ENCODE measurements at regions not wholly inside any gene's neighbourhood (a gene's known extent, or its start where the extent isn't known, plus 50 kb on each side); places are given as distances from the start of the nearest gene placed in this dataset.

DNA sequence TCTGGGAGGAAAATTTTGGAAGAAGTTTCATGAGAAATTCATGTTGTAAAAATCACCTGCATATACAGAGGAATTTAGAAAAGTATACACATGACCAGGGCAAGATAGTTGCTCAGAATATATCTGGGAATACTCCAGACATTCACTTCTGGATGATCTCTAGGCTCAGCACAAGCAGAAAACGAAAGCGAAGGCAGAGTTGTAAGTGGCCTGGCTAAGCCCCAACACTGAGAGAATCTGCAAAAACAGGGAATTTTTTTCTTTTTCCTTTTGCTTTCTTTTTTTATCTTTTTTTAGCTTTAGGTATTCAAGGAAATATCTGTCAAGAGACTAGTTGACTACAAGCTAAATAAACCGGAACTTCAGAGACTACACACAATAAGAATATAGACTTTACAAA, 207.2 kb downstream of the FGF13 start:
- ChIA-PET POLR2A (no interaction called here), CTCF (no interaction called here)
- Histone ChIP-seq H3K4me1 (ENCODE audit: control insufficient read depth, insufficient read depth, low read length) (no peaks in the 10 kb centered on the region), H3K36me3 (ENCODE audit: control insufficient read depth in 2 of 2, insufficient read depth in 1 of 2, low read length in 2 of 2) (no peaks in the 10 kb centered on the region), H3K9me3 (ENCODE audit: control insufficient read depth, insufficient read depth, low read depth, low read length) (peaks cover 3% of the 10 kb centered on the region), H3K27ac (ENCODE audit: extremely low read depth, low read depth, low read length) (no peak overlapping the region), H3K4me3 (ENCODE audit: low read depth, low read length) (no peak overlapping the region)
- TF ChIP-seq ZNF169 (tag by site-specific recombination; IDR thresholded peaks at IDR 0.05) (no peak), ZNF585B (tag by site-specific recombination; IDR thresholded peaks at IDR 0.05) (no peak), ZNF10 (tag by site-specific recombination; IDR thresholded peaks at IDR 0.05) (no peak)

DNA sequence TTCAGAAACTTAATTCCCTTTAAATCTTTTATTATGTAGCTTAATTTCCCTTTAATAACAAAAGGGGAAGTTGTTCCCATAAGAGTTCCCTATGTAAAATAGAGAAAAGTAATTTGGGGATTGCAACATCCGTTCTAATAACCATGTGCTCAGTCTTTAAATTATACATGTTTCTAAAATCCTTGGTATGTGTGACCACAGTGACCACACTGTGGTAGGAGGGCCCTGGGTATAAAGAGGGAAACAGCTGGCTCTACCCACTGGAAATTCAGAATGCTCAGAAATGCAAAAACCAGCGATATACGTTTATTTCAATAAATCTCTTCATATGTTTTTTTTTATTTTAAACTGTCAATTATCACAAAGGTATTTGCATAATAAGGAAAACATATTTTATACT, 219.1 kb downstream of the FGF13 start:
- ChIA-PET CTCF (no interaction called here), POLR2A (no interaction called here)
- no peaks in the 10 kb centered on the region for H3K4me1 ChIP-seq (ENCODE audit: control insufficient read depth, insufficient read depth, low read length)
- TF ChIP-seq GLIS1 (tag by site-specific recombination; IDR thresholded peaks at IDR 0.05) (no peak), ZBTB8A (tag by site-specific recombination; IDR thresholded peaks at IDR 0.05) (no peak), KLF9 (tag by site-specific recombination; IDR thresholded peaks at IDR 0.05; ENCODE audit: low read depth) (no peak), SP2 (tag by site-specific recombination; IDR thresholded peaks at IDR 0.05) (no peak), ZNF23 (tag by site-specific recombination; IDR thresholded peaks at IDR 0.05; ENCODE audit: borderline replicate concordance) (no peak), ZNF223 (tag by site-specific recombination; IDR thresholded peaks at IDR 0.05) (no peak), GFI1B (tag by site-specific recombination; IDR thresholded peaks at IDR 0.05) (no peak), ZBTB17 (tag by site-specific recombination; IDR thresholded peaks at IDR 0.05) (no peak)
- TF ChIP-seq, protein P1, sequence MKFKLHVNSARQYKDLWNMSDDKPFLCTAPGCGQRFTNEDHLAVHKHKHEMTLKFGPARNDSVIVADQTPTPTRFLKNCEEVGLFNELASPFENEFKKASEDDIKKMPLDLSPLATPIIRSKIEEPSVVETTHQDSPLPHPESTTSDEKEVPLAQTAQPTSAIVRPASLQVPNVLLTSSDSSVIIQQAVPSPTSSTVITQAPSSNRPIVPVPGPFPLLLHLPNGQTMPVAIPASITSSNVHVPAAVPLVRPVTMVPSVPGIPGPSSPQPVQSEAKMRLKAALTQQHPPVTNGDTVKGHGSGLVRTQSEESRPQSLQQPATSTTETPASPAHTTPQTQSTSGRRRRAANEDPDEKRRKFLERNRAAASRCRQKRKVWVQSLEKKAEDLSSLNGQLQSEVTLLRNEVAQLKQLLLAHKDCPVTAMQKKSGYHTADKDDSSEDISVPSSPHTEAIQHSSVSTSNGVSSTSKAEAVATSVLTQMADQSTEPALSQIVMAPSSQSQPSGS (tag by site-specific recombination; IDR thresholded peaks at IDR 0.05; ENCODE audit: low read depth), result no peak
- TF ChIP-seq, protein P2, sequence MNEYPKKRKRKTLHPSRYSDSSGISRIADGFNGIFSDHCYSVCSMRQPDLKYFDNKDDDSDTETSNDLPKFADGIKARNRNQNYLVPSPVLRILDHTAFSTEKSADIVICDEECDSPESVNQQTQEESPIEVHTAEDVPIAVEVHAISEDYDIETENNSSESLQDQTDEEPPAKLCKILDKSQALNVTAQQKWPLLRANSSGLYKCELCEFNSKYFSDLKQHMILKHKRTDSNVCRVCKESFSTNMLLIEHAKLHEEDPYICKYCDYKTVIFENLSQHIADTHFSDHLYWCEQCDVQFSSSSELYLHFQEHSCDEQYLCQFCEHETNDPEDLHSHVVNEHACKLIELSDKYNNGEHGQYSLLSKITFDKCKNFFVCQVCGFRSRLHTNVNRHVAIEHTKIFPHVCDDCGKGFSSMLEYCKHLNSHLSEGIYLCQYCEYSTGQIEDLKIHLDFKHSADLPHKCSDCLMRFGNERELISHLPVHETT (tag by site-specific recombination; IDR thresholded peaks at IDR 0.05), result no peak
- TF ChIP-seq, protein P3, sequence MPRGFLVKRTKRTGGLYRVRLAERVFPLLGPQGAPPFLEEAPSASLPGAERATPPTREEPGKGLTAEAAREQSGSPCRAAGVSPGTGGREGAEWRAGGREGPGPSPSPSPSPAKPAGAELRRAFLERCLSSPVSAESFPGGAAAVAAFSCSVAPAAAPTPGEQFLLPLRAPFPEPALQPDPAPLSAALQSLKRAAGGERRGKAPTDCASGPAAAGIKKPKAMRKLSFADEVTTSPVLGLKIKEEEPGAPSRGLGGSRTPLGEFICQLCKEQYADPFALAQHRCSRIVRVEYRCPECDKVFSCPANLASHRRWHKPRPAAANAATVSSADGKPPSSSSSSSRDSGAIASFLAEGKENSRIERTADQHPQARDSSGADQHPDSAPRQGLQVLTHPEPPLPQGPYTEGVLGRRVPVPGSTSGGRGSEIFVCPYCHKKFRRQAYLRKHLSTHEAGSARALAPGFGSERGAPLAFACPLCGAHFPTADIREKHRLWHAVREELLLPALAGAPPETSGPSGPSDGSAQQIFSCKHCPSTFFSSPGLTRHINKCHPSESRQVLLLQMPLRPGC (tag by site-specific recombination; IDR thresholded peaks at IDR 0.05), result no peak
- TF ChIP-seq, protein P4, sequence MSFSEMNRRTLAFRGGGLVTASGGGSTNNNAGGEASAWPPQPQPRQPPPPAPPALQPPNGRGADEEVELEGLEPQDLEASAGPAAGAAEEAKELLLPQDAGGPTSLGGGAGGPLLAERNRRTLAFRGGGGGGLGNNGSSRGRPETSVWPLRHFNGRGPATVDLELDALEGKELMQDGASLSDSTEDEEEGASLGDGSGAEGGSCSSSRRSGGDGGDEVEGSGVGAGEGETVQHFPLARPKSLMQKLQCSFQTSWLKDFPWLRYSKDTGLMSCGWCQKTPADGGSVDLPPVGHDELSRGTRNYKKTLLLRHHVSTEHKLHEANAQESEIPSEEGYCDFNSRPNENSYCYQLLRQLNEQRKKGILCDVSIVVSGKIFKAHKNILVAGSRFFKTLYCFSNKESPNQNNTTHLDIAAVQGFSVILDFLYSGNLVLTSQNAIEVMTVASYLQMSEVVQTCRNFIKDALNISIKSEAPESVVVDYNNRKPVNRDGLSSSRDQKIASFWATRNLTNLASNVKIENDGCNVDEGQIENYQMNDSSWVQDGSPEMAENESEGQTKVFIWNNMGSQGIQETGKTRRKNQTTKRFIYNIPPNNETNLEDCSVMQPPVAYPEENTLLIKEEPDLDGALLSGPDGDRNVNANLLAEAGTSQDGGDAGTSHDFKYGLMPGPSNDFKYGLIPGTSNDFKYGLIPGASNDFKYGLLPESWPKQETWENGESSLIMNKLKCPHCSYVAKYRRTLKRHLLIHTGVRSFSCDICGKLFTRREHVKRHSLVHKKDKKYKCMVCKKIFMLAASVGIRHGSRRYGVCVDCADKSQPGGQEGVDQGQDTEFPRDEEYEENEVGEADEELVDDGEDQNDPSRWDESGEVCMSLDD (tag by site-specific recombination; IDR thresholded peaks at IDR 0.05), result no peak
- no peaks in the 10 kb centered on the region for H3K9me3 ChIP-seq (ENCODE audit: control insufficient read depth, insufficient read depth, low read depth, low read length)
- H3K36me3 ChIP-seq (ENCODE audit: control insufficient read depth in 2 of 2, insufficient read depth in 1 of 2, low read length in 2 of 2), result no peaks in the 10 kb centered on the region
- no peak overlapping the region for H3K27ac ChIP-seq (ENCODE audit: extremely low read depth, low read depth, low read length)
- no peak overlapping the region for H3K4me3 ChIP-seq (ENCODE audit: low read depth, low read length)

DNA sequence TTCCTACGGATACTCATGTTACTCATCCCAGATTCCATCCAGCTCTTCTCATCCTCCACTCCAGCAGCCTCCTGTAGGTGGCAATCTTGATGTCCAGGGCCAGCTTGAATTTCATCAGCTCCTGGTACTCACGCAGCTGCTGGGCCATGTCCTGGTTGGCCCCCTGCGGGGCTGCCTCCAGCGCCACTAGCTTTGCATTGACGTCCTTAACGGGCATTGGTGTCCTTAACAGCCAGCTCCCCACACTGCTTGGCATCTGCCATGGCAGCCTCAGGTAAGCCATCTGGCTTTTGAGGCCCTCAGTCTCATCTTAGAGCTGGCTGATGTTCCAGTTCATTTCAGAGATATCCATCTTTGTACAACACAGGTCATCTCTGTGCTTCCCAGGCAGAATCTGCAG, 223.7 kb downstream of the FGF13 start:
- H3K9me3 ChIP-seq (ENCODE audit: control insufficient read depth, insufficient read depth, low read depth, low read length), result no peaks in the 10 kb centered on the region
- POLR2A ChIA-PET, result no interaction called here

More for the DNA sequence above, 223.7 kb downstream of the FGF13 start:
- CTCF ChIA-PET, result interaction anchor here (1.6 kb wide), 1 partner anchor 225 kb away, joined by 4 read pairs; no protein-coding TSS in a partner anchor
- no peak overlapping the region for H3K27ac ChIP-seq (ENCODE audit: extremely low read depth, low read depth, low read length)
- no peaks in the 10 kb centered on the region for H3K4me1 ChIP-seq (ENCODE audit: control insufficient read depth, insufficient read depth, low read length)
- no peak for TF ChIP-seq ZEB2 (tag by site-specific recombination; IDR thresholded peaks at IDR 0.05)
- TF ChIP-seq HOXA7 (CRISPR knock-in tag; IDR thresholded peaks at IDR 0.05; ENCODE audit: borderline replicate concordance), result no peak
- TF ChIP-seq ZNF510 (tag by site-specific recombination; IDR thresholded peaks at IDR 0.05; ENCODE audit: insufficient replicate concordance), result no peak
- H3K4me3 ChIP-seq (ENCODE audit: low read depth, low read length), result no peak overlapping the region
- no peaks in the 10 kb centered on the region for H3K36me3 ChIP-seq (ENCODE audit: control insufficient read depth in 2 of 2, insufficient read depth in 1 of 2, low read length in 2 of 2)
